ENCODE measurements at regions not wholly inside any gene's neighbourhood (a gene's known extent, or its start where the extent isn't known, plus 50 kb on each side); places are given as distances from the start of the nearest gene placed in this dataset.

- TF ChIP-seq POLR2A (IDR thresholded peaks at IDR 0.05) (no peak), CTCF (IDR thresholded peaks at IDR 0.05) (no peak), POLR2AphosphoS5 (IDR thresholded peaks at IDR 0.05) (no peak)
Measured at GRCh38 chr7:25314094-25314730, 85.9 kb upstream of the NPVF start.

Measured in breast epithelium (tissue), 3 donors.